ENCODE measurements at regions not wholly inside any gene's neighbourhood (a gene's known extent, or its start where the extent isn't known, plus 50 kb on each side); places are given as distances from the start of the nearest gene placed in this dataset.

DNA sequence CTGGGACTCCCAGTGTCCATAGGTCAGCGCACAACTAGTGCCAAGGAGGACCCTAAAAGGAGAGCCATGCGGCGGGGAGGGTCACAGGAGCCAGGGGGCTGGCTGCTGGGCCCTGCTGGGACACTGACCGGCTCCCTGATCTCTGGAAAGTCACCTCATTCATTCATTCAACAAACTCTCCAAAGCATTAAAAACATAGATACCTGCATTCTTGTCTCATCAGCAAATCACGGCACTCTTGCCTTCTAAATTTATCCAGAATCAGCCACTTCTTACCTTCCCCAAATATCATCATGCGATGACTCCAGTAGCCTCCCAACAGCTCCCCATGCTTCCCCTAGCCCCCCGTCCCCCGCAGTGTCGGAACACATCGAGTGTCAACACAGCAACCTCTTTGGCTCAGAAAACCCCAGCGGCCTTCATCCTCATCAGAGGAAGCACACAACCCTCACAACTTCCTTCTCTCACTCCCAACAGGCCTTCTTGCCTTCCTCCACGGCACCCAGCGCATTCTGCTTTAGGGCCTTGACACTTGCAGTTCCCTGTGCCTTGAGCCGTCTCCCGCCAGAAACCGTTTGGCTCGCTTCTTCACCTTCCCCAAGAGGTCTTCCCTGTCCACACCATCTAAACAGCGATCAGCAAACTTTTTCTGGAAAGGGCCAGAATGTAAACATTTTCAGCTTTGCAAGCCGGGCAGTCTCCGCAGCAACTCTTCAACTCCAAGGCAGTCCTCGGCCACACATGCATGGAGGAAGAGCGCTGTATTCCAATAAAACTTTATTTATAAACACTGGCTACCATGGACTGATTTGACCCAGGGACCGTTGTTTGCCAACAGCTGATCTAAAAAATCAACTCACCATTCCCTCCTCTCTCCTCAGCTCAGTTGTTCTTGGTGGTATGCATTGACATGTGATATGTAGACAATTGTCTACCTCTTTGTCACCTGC is 119.5 kb upstream of the TNRC6C start:
- no peak overlapping the region for H2AK5ac ChIP-seq (ENCODE audit: low read depth, low read length)
- H3K14ac ChIP-seq (ENCODE audit: insufficient read length), result no peak overlapping the region
- H3K27ac ChIP-seq (ENCODE audit: low read depth, low read length), result no peak overlapping the region
- no peak overlapping the region for H2BK20ac ChIP-seq (ENCODE audit: low read length)
- H2AFZ ChIP-seq (ENCODE audit: low read length), result no peak overlapping the region
- H4K91ac ChIP-seq (replicated peaks; ENCODE audit: insufficient read length, low read length), result no peak overlapping the region
- CTCF ChIA-PET (ENCODE audit: partially characterized antibody), result interaction anchor here (0.6 to 1.5 kb wide), 3 partner anchors 9 to 909 kb away, joined by 3 to 5 read pairs (median 3); no protein-coding TSS in a partner anchor
- DNase-seq (ENCODE audit: low read depth in 1 of 2, low spot score in 2 of 2), result no peak
- no peaks in the 10 kb centered on the region for H3K79me2 ChIP-seq (ENCODE audit: control insufficient read depth in 1 of 2, insufficient read depth in 2 of 2, low read length in 2 of 2)
- WGBS, 2 experiments (ENCODE audit: extremely low coverage in 1 of 2, insufficient coverage in 1 of 2, insufficient read length in 1 of 2, insufficient replicate concordance in 2 of 2, low coverage in 1 of 2, low lambda C conversion rate in 2 of 2, missing lambda C conversion rate in 1 of 2), result 90% methylated on average over 23 of the region's 23 CpGs; no CpG with 5 or more reads in 1 of the 2 experiments
- POLR2A ChIA-PET (ENCODE audit: partially characterized antibody), result interaction anchor here (0.8 kb wide), 2 partner anchors 9 to 15 kb away, joined by 3 read pairs; no protein-coding TSS in a partner anchor
- H3K27me3 ChIP-seq (replicated peaks in 1 of 4; ENCODE audit: control insufficient read depth in 3 of 4, extremely low read depth in 1 of 4, insufficient read depth in 3 of 4, low read length in 3 of 4), result no peaks in the 10 kb centered on the region
- no peak overlapping the region for H3K18ac ChIP-seq (ENCODE audit: extremely low read depth, low read length)
- H3K9me3 ChIP-seq (ENCODE audit: insufficient read depth in 2 of 2, low read depth in 1 of 2, low read length in 1 of 2), result no peaks in the 10 kb centered on the region
- H4K5ac ChIP-seq (ENCODE audit: insufficient read length, low read depth, low read length), result no peak overlapping the region
- no peak overlapping the region for H2BK120ac ChIP-seq (replicated peaks; ENCODE audit: low read depth, low read length)
- no peak overlapping the region for H3K56ac ChIP-seq (replicated peaks; ENCODE audit: insufficient read length, low read depth, low read length)
- TF ChIP-seq TEAD4 (IDR thresholded peaks at IDR 0.05; ENCODE audit: low read depth, low read length) (no peak), EGR1 (IDR thresholded peaks at IDR 0.05; ENCODE audit: borderline replicate concordance, low read depth, low read length) (no peak), TBP (IDR thresholded peaks at IDR 0.05; ENCODE audit: low read depth, low read length) (no peak), SIRT6 (IDR thresholded peaks at IDR 0.05; ENCODE audit: low read length) (no peak), ASH2L (IDR thresholded peaks at IDR 0.05; ENCODE audit: low read length) (no peak)
- no peak overlapping the region for H3K4ac ChIP-seq (replicated peaks; ENCODE audit: insufficient read length, low read depth, low read length)
- no peak overlapping the region for H3K9ac ChIP-seq (replicated peaks in 1 of 4; ENCODE audit: extremely low read depth in 1 of 4, low read depth in 3 of 4, low read length in 3 of 4)
- FAIRE-seq, result no peak
- no peak overlapping the region for H3K4me2 ChIP-seq (ENCODE audit: insufficient read depth in 1 of 2, low read depth in 2 of 2, low read length in 2 of 2)
- no peak overlapping the region for H2BK5ac ChIP-seq (ENCODE audit: low read depth, low read length)
- 0 out of 2 replicates have a peak overlapping the region, but pooled peaks have one; percentile 38 for H4K8ac ChIP-seq (ENCODE audit: extremely low read depth, insufficient read depth, low read length)
- no peaks in the 10 kb centered on the region for H3K79me1 ChIP-seq (ENCODE audit: low read depth, low read length)
- H3K4me1 ChIP-seq (replicated peaks in 1 of 4; ENCODE audit: control insufficient read depth in 3 of 4, insufficient read depth in 4 of 4, low read length in 3 of 4), result peaks cover 0 to 17% (median 6%) of the 10 kb centered on the region in 4 experiments; a peak in 4 of 7 replicates
- no peaks in the 10 kb centered on the region for H3K23me2 ChIP-seq (ENCODE audit: low read depth, low read length)
- no peak overlapping the region for H3K23ac ChIP-seq (ENCODE audit: insufficient read length)
- H3K36me3 ChIP-seq (ENCODE audit: control insufficient read depth in 2 of 4, insufficient read depth in 4 of 4, low read length in 3 of 4), result no peaks in the 10 kb centered on the region
- no peak overlapping the region for H3K4me3 ChIP-seq (ENCODE audit: extremely low read depth in 1 of 4, insufficient read depth in 2 of 4, low read depth in 3 of 4, low read length in 4 of 4)
- no peaks in the 10 kb centered on the region for H4K20me1 ChIP-seq (replicated peaks in 1 of 2; ENCODE audit: control insufficient read depth in 1 of 2, insufficient read depth in 2 of 2, low read length in 2 of 2)
- peak overlapping the region; percentile 61; the same call in 1 of the 2 replicates for H2BK15ac ChIP-seq (ENCODE audit: low read length)
- H2BK12ac ChIP-seq (ENCODE audit: low read depth, low read length), result no peak overlapping the region
